ENCODE measurements at regions not wholly inside any gene's neighbourhood (a gene's known extent, or its start where the extent isn't known, plus 50 kb on each side); places are given as distances from the start of the nearest gene placed in this dataset.
"Not testable (repeated sequence)": the region's sequence is repeated elsewhere in the genome, so short reads cannot be mapped to it uniquely, and the experiment has no call there.

DNA sequence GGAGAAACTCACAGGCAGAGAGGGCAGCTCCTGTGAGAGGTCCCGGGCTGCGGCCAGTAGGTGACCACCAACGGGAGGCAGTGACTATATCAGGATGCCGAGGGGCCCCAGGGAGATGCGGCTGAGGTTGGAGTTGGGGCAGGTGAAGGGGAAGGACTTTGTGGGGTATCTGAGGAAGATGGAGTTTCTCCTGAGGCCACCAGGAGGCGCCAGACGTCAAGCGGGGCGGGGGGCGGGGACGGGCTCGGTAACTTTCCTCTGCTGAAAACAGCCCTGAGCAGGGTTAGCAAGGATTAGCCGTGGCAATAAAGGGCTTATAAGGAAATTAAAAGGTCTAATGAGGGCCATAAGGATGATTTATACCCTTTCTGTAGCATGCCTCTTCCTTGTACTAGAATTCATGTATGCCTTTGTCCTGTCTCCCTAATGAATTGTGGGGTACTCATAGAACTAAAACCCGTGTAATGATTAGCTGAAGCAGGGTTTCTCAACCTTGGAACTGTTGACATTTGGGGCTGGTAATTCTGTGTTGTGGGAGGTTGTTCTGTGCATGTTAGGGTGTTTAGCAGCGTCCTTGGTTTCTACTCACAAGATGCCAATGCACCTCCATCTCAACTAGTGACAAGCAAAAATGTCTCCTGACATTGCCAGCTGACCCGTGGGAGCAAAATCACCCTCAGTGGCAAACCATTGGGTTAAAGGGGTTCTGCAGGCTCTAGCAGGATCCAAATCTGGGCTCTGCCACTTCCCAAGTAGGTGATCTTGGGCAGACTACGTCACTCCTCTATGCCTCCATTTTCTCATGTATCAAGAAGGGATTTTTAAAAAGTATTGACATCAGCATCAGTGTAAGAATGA lies 74.8 kb upstream of the GRIN2A start:
- no peaks in the 10 kb centered on the region for H3K27me3 ChIP-seq (ENCODE audit: control insufficient read depth in 1 of 2, insufficient read depth in 2 of 2, low read length in 2 of 2)
- peaks cover 8 to 11% of the 10 kb centered on the region in 2 donors for H3K4me1 ChIP-seq (ENCODE audit: control insufficient read depth in 1 of 2, insufficient read depth in 2 of 2, low read length in 2 of 2)
- peak overlapping the region in 1 of 2 donors; percentile 13 for H3K4me3 ChIP-seq (ENCODE audit: low read depth in 1 of 2, low read length in 2 of 2)
- H3K27ac ChIP-seq (ENCODE audit: low read depth, low read length) = no peak overlapping the region
- H3K9ac ChIP-seq (ENCODE audit: low read depth in 1 of 2, low read length in 2 of 2) = no peak overlapping the region
- no peaks in the 10 kb centered on the region for H3K9me3 ChIP-seq (ENCODE audit: control insufficient read depth in 1 of 2, low read length in 2 of 2)
- no peaks in the 10 kb centered on the region for H3K36me3 ChIP-seq (ENCODE audit: control insufficient read depth in 1 of 2, insufficient read depth in 2 of 2, low read length in 2 of 2)

DNA sequence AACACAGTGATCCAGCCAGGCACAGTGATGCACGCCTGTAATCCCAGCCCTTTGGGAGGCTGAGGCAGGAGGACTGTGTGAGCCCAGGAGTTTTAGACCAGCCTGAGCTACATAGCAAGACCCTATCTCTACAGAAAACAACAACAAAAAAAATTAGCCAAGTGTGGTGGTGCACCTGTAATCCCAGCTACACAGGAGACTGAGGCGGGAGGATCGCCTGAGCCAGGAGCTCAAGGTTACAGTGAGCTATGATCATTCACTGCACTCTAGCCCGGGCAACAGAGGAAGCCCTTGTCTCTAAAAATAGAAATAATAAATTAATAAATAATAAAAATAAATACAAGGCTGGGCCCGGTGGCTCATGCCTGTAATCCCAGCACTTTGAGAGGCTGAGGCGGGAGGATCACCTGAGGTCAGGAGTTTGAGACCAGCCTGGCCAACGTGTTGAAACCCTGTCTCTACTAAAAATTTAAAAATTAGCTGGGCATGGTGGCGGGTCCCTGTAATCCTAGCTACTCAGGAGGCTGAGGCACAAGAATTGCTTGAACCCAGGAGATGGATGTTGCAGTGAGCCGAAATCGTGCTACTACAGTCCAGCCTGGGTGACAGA lies 75.5 kb upstream of the GRIN2A start:
- not testable (repeated sequence) for H3K4me3 ChIP-seq (ENCODE audit: low read depth in 1 of 2, low read length in 2 of 2); H3K27ac ChIP-seq (ENCODE audit: low read depth, low read length); H3K27me3 ChIP-seq (ENCODE audit: control insufficient read depth in 1 of 2, insufficient read depth in 2 of 2, low read length in 2 of 2); H3K9ac ChIP-seq (ENCODE audit: low read depth in 1 of 2, low read length in 2 of 2); H3K9me3 ChIP-seq (ENCODE audit: control insufficient read depth in 1 of 2, low read length in 2 of 2); H3K36me3 ChIP-seq (ENCODE audit: control insufficient read depth in 1 of 2, insufficient read depth in 2 of 2, low read length in 2 of 2)
- H3K4me1 ChIP-seq (ENCODE audit: control insufficient read depth in 1 of 2, insufficient read depth in 2 of 2, low read length in 2 of 2) = peaks cover 8 to 11% of the 10 kb centered on the region in 2 donors

DNA sequence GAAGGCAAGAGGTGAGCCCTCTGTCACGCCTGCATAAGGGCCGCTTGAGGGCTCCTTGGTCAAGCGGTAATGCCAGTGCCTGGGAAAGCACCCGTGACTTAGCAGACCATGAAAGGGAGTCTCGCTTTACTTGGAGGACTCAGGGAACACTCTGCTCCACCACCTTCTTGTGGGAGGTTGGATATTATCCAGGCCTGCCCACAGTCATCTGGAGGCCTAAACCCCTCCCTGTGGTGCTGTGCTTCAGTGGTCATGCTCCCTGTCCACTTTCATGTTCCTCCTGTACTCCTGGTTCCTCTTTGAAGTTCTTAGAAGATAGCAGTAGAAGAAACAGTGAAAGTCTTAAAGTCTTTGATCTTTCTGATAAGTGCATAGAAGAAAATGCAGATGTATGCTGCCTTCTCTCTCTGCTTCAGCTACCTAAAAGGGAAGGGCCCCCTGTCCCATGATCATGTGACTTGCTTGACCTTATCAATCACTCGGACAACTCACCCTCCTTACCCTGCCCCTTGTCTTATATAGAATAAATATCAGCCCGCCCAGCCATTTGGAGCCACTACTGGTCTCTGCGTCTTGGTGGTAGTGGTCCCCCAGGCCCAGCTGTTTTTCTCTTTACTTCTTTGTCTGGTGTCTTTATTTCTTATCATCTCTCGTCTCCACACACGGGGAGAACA lies 76.8 kb upstream of the GRIN2A start:
- not testable (repeated sequence) for H3K36me3 ChIP-seq (ENCODE audit: control insufficient read depth in 1 of 2, insufficient read depth in 2 of 2, low read length in 2 of 2); H3K27me3 ChIP-seq (ENCODE audit: control insufficient read depth in 1 of 2, insufficient read depth in 2 of 2, low read length in 2 of 2); H3K9ac ChIP-seq (ENCODE audit: low read depth in 1 of 2, low read length in 2 of 2); H3K27ac ChIP-seq (ENCODE audit: low read depth, low read length); H3K4me3 ChIP-seq (ENCODE audit: low read depth in 1 of 2, low read length in 2 of 2); H3K9me3 ChIP-seq (ENCODE audit: control insufficient read depth in 1 of 2, low read length in 2 of 2)
- peaks cover 8 to 11% of the 10 kb centered on the region in 2 donors for H3K4me1 ChIP-seq (ENCODE audit: control insufficient read depth in 1 of 2, insufficient read depth in 2 of 2, low read length in 2 of 2)

DNA sequence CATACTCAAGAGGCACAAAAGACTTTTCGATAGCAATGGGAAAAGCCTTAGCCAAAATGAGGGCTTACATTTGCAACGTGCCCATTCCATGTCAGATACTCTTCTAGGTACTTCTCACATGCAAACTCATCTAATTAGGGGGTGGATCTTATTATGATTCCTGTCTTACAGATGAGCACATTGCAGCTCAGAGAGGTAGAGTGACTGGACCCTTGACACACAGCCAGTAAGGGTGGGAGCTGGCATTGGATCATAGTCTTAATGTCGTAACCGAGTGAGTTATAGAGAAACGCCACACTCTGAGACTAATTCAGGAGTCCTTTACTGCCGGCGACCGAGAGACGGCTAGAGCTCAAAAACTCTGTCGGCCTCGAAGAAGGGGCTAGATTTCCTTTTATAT lies 78.8 kb upstream of the GRIN2A start:
- H3K4me3 ChIP-seq (ENCODE audit: low read depth in 1 of 2, low read length in 2 of 2) = no peak overlapping the region
- no peaks in the 10 kb centered on the region for H3K36me3 ChIP-seq (ENCODE audit: control insufficient read depth in 1 of 2, insufficient read depth in 2 of 2, low read length in 2 of 2)
- H3K27me3 ChIP-seq (ENCODE audit: control insufficient read depth in 1 of 2, insufficient read depth in 2 of 2, low read length in 2 of 2) = no peaks in the 10 kb centered on the region
- no peaks in the 10 kb centered on the region for H3K9me3 ChIP-seq (ENCODE audit: control insufficient read depth in 1 of 2, low read length in 2 of 2)
- H3K4me1 ChIP-seq (ENCODE audit: control insufficient read depth in 1 of 2, insufficient read depth in 2 of 2, low read length in 2 of 2) = peaks cover 8 to 11% of the 10 kb centered on the region in 2 donors
- H3K27ac ChIP-seq (ENCODE audit: low read depth, low read length) = no peak overlapping the region
- H3K9ac ChIP-seq (ENCODE audit: low read depth in 1 of 2, low read length in 2 of 2) = no peak overlapping the region

DNA sequence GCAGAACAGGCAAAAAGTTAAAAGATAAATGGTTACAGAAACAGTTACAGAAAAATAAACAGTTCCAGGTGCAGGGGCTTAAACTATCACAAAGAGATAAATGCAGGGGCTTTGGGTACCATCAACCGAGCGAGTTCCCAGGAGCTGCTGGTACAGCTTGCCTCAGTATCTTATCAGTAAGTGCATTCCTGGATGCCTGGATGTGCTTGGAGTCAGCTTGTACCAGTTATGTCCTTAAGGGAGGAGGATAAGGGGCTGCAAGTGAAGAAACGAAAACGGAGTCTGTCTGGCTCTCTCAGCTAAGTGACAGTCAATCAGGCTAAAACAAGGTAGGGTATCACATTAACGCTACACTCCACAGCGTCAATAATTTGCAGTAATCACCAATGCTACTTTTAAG lies 79.3 kb upstream of the GRIN2A start:
- H3K4me1 ChIP-seq (ENCODE audit: control insufficient read depth in 1 of 2, insufficient read depth in 2 of 2, low read length in 2 of 2) = peaks cover 8 to 11% of the 10 kb centered on the region in 2 donors
- not testable (repeated sequence) for H3K36me3 ChIP-seq (ENCODE audit: control insufficient read depth in 1 of 2, insufficient read depth in 2 of 2, low read length in 2 of 2); H3K27ac ChIP-seq (ENCODE audit: low read depth, low read length); H3K9me3 ChIP-seq (ENCODE audit: control insufficient read depth in 1 of 2, low read length in 2 of 2); H3K4me3 ChIP-seq (ENCODE audit: low read depth in 1 of 2, low read length in 2 of 2); H3K9ac ChIP-seq (ENCODE audit: low read depth in 1 of 2, low read length in 2 of 2); H3K27me3 ChIP-seq (ENCODE audit: control insufficient read depth in 1 of 2, insufficient read depth in 2 of 2, low read length in 2 of 2)

DNA sequence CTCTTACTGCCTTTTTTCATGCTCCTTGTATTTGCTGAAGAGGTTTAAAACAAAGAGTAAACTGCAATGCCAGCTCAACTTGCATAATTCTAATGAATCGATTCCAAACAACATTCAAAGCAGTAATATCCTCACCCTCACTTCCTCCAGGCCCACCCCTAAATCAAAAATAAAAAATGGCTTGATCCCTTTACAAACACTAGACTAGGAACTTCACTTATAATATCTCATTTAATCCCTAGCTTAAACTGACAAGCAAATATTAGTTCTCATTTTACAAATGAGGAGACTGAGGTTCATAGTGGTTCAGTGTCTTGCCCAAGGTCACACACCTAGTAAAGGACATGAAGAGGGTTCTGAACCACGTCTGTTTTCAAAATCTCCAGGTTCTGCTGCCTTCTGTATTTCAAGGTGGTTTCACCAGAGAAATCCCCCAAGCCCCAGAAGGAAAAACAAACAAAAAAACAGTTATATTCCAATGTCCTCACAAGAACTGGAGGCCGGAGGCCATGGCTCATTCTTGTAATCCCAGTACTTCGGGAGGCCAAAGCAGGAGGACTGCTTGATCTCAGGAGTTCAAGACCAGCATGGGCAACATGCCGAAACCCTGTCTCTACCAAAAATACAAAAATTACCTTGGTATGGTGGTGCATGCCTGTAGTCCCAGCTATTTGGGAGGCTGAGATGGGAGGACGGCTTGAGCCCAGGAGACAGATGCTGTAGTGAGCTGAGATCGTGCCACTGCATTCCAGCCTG lies 80.3 kb upstream of the GRIN2A start:
- H3K4me1 ChIP-seq (ENCODE audit: control insufficient read depth in 1 of 2, insufficient read depth in 2 of 2, low read length in 2 of 2) = peaks cover under 1 to 1% of the 10 kb centered on the region in 2 donors
- H3K9ac ChIP-seq (ENCODE audit: low read depth in 1 of 2, low read length in 2 of 2) = no peak overlapping the region
- H3K4me3 ChIP-seq (ENCODE audit: low read depth in 1 of 2, low read length in 2 of 2) = no peak overlapping the region
- no peaks in the 10 kb centered on the region for H3K9me3 ChIP-seq (ENCODE audit: control insufficient read depth in 1 of 2, low read length in 2 of 2)
- H3K27me3 ChIP-seq (ENCODE audit: control insufficient read depth in 1 of 2, insufficient read depth in 2 of 2, low read length in 2 of 2) = no peaks in the 10 kb centered on the region
- no peak overlapping the region for H3K27ac ChIP-seq (ENCODE audit: low read depth, low read length)
- H3K36me3 ChIP-seq (ENCODE audit: control insufficient read depth in 1 of 2, insufficient read depth in 2 of 2, low read length in 2 of 2) = no peaks in the 10 kb centered on the region

DNA sequence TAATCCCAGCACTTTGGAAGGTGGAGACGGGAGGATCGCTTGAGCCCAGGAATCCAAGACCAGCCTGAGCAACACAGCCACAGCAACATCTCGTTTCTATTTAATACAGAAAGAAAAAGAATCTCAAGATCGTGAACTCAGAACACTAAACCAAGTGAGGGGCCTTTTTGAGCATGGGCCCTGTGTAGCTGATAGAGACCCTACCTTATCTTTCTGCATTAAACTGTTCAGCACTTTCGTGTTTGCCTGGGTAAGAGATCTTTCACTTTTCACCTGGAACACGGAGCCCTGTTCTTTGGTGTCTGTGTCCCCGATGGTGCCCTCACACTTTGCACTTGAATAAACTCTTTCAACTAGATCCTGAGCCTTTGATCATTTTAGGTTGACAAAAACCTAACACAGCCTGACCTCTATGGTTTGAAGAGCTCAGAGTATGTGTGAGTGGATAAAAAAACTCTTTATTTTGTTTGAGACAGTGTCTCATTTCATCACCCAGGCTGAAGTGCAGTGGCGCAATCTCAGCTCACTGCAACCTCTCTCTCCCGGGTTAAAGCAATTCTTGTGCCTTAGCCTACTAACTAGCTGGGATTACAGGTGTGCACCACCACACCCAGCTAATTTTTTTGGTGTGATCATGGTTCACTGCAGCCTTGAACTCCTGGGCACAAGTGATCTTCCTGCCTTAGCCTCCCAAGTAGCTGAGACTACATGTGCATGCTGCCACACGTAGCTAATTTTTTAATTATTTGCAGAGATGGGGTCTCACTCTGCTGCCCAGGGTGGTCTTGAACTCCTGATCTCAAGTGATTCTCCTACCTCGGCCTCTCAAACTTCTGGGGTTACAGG lies 83.8 kb upstream of the GRIN2A start:
- no peaks in the 10 kb centered on the region for H3K9me3 ChIP-seq (ENCODE audit: control insufficient read depth in 1 of 2, low read length in 2 of 2)
- no peak overlapping the region for H3K9ac ChIP-seq (ENCODE audit: low read depth in 1 of 2, low read length in 2 of 2)
- H3K4me1 ChIP-seq (ENCODE audit: control insufficient read depth in 1 of 2, insufficient read depth in 2 of 2, low read length in 2 of 2) = no peaks in the 10 kb centered on the region
- H3K36me3 ChIP-seq (ENCODE audit: control insufficient read depth in 1 of 2, insufficient read depth in 2 of 2, low read length in 2 of 2) = no peaks in the 10 kb centered on the region
- no peak overlapping the region for H3K4me3 ChIP-seq (ENCODE audit: low read depth in 1 of 2, low read length in 2 of 2)
- no peak overlapping the region for H3K27ac ChIP-seq (ENCODE audit: low read depth, low read length)
- H3K27me3 ChIP-seq (ENCODE audit: control insufficient read depth in 1 of 2, insufficient read depth in 2 of 2, low read length in 2 of 2) = no peaks in the 10 kb centered on the region

DNA sequence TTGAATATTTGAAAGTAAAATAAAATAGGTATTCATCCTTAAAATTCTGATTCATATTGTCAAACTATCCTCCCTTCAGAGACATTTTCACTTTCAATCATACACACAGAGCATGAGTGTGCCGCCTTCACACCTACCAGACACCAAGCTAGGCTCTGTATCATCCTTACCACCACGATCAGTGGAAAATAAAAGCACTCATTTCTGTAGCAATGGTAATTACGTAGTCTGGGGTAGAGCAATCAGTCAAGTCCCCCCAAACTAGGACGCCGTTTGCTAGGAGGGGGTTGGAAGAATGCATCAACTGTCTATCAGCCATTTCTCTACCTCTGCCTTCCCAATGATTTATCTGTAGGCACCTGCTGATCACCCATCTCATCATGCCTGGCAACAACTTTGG lies 84.6 kb upstream of the GRIN2A start:
- H3K36me3 ChIP-seq (ENCODE audit: control insufficient read depth in 1 of 2, insufficient read depth in 2 of 2, low read length in 2 of 2) = no peaks in the 10 kb centered on the region
- no peak overlapping the region for H3K27ac ChIP-seq (ENCODE audit: low read depth, low read length)
- no peak overlapping the region for H3K4me3 ChIP-seq (ENCODE audit: low read depth in 1 of 2, low read length in 2 of 2)
- no peaks in the 10 kb centered on the region for H3K4me1 ChIP-seq (ENCODE audit: control insufficient read depth in 1 of 2, insufficient read depth in 2 of 2, low read length in 2 of 2)
- H3K9ac ChIP-seq (ENCODE audit: low read depth in 1 of 2, low read length in 2 of 2) = no peak overlapping the region
- H3K9me3 ChIP-seq (ENCODE audit: control insufficient read depth in 1 of 2, low read length in 2 of 2) = no peaks in the 10 kb centered on the region
- H3K27me3 ChIP-seq (ENCODE audit: control insufficient read depth in 1 of 2, insufficient read depth in 2 of 2, low read length in 2 of 2) = no peaks in the 10 kb centered on the region

DNA sequence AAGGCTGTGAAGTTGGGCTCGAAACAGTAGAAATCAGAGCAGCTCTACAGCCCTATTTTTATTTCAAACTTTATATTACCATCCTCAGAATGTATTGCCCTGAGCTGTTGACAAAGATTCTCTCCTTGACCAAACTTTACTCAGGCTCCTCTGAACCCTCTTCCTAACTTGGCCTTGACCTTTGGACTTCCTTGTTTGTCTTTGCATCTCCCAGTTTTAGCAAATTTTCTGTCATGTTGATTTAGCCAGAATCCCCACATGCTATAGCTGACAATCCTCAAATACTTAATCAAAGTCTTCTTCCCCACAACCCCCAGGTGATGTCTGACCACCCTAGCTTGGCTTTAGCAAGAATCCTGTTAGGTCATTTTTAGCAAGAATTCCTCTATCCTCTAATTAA lies 87.4 kb upstream of the GRIN2A start:
- H3K36me3 ChIP-seq (ENCODE audit: control insufficient read depth in 1 of 2, insufficient read depth in 2 of 2, low read length in 2 of 2) = no peaks in the 10 kb centered on the region
- no peak overlapping the region for H3K27ac ChIP-seq (ENCODE audit: low read depth, low read length)
- no peak overlapping the region for H3K4me3 ChIP-seq (ENCODE audit: low read depth in 1 of 2, low read length in 2 of 2)
- H3K9me3 ChIP-seq (ENCODE audit: control insufficient read depth in 1 of 2, low read length in 2 of 2) = no peaks in the 10 kb centered on the region
- no peaks in the 10 kb centered on the region for H3K4me1 ChIP-seq (ENCODE audit: control insufficient read depth in 1 of 2, insufficient read depth in 2 of 2, low read length in 2 of 2)
- no peak overlapping the region for H3K9ac ChIP-seq (ENCODE audit: low read depth in 1 of 2, low read length in 2 of 2)
- H3K27me3 ChIP-seq (ENCODE audit: control insufficient read depth in 1 of 2, insufficient read depth in 2 of 2, low read length in 2 of 2) = no peaks in the 10 kb centered on the region

All from duodenal mucosa (tissue), 2 donors.